OCI-LY7 (cell line): ENCODE measurements at regions not wholly inside any gene's neighbourhood (a gene's known extent, or its start where the extent isn't known, plus 50 kb on each side); places are given as distances from the start of the nearest gene placed in this dataset.

Experiments
- CTCF ChIP-seq: fragments of 200-600 bp; sonication (generic); conservative IDR thresholded peaks from 2 replicates; pipeline ENCODE4 v1.5.1; 2014; ENCODE audit warnings: mild to moderate bottlenecking, antibody characterized with exemption, low read length, moderate library complexity, mixed read lengths
- EZH2phosphoT487 ChIP-seq: fragments of 200-600 bp; sonication (generic); IDR thresholded peaks from 2 replicates; pipeline ENCODE4 v1.6.1; 2018; ENCODE audit warnings: low read depth, borderline replicate concordance, mild to moderate bottlenecking, mixed run types, antibody characterized with exemption, low read length, moderate library complexity, mixed read lengths

- TF ChIP-seq CTCF, result no peak
- no peak for TF ChIP-seq EZH2phosphoT487
Observed at GRCh38 chr12:79522989-79523386, 167.8 kb downstream of the PAWR start.
